GM13977 (cell line): ENCODE measurements at regions not wholly inside any gene's neighbourhood (a gene's known extent, or its start where the extent isn't known, plus 50 kb on each side); places are given as distances from the start of the nearest gene placed in this dataset.
"Not testable (repeated sequence)": the region's sequence is repeated elsewhere in the genome, so short reads cannot be mapped to it uniquely, and the experiment has no call there.

Experiments used
- DNase-seq: peaks from one replicate; pipeline ENCODE4 v3.0.0; 2012; ENCODE audit warnings: low spot score
- CTCF ChIP-seq: IDR thresholded peaks from 2 replicates; pipeline ENCODE4 v1.5.1; 2012; ENCODE audit warnings: mild to moderate bottlenecking, control low read depth; ENCODE audit not compliant: insufficient read depth; ENCODE audit errors: extremely low read depth, missing control alignments
- in situ Hi-C: fragments of 300-500 bp; cut with MboI; formaldehyde crosslinking; loops from one replicate; pipeline ENCODE4 v1.12.0; 2022; ENCODE audit warnings: low sequenced_read_pairs, low pct_unique_long_range_greater_than_20kb, mixed read lengths, inconsistent platforms; ENCODE audit not compliant: unreplicated experiment

- in situ Hi-C loops: no loop called here
- DNase-seq: no peak
- no peak for TF ChIP-seq CTCF
Measured at GRCh38 chr3:150341891-150342290, 66.2 kb upstream of the TSC22D2 start.

GRCh38 chr3:150336363-150336762, 71.7 kb upstream of the TSC22D2 start:
- DNase-seq, in situ Hi-C loops: not testable (repeated sequence)

- no peak for DNase-seq
- no peak for TF ChIP-seq CTCF
- in situ Hi-C loops: no loop called here
Measured at GRCh38 chr3:150335631-150336030, 72.5 kb upstream of the TSC22D2 start.

GRCh38 chr3:150334974-150335373, 73.1 kb upstream of the TSC22D2 start:
- DNase-seq: no peak
- in situ Hi-C loops: no loop called here
- no peak for TF ChIP-seq CTCF

GRCh38 chr3:150333477-150333876, 74.6 kb upstream of the TSC22D2 start:
- no peak for DNase-seq
- TF ChIP-seq CTCF: no peak
- in situ Hi-C loops: no loop called here

- no peak for TF ChIP-seq CTCF
- in situ Hi-C loops: no loop called here
Measured at GRCh38 chr3:150331978-150332568, 76.0 kb upstream of the TSC22D2 start.

GRCh38 chr3:150330872-150331271, 77.2 kb upstream of the TSC22D2 start:
- no peak for DNase-seq
- in situ Hi-C loops: no loop called here
- no peak for TF ChIP-seq CTCF

More at GRCh38 chr3:150331978-150332568, 76.0 kb upstream of the TSC22D2 start:
- DNase-seq: no peak
